ENCODE measurements at regions not wholly inside any gene's neighbourhood (a gene's known extent, or its start where the extent isn't known, plus 50 kb on each side); places are given as distances from the start of the nearest gene placed in this dataset.

DNA sequence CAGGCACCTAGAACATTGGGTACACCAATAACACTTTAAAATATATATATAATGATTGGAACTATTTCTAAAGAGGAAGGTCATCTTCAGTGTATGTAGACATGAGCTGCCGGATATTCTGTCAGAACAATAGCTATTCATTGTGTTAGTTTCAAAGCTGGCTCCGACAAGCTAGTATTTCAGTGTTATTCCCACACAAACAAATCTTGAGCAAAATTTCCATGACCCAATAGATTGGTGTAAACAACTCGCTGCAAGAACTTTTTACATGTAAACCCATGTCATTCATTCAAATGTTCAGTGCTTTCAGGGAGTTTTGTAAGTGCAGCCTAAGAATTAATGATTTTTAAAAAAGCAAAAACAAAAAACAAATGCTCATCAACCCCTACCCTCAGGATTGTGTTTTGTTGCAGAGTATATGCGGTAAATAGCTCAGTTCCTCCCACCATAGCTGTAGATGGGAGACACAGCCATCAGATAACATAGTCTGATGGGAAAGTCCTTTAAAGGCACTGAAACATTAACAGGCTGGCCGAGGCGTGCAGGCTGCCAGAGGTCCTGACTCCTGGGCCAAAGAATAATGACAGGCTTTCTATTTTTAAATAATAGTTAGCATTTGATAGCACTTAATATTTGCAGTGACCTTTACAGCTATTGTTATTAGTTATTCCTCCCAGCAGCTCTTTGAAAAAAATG lies 150.3 kb upstream of the ARHGAP5 start:
- in situ Hi-C loops (cut with HindIII; ENCODE audit: low sequenced_read_pairs): no loop called here
- H3K4me3 ChIP-seq (ENCODE audit: low read depth, low read length): no peak overlapping the region
- TF ChIP-seq, protein P1, sequence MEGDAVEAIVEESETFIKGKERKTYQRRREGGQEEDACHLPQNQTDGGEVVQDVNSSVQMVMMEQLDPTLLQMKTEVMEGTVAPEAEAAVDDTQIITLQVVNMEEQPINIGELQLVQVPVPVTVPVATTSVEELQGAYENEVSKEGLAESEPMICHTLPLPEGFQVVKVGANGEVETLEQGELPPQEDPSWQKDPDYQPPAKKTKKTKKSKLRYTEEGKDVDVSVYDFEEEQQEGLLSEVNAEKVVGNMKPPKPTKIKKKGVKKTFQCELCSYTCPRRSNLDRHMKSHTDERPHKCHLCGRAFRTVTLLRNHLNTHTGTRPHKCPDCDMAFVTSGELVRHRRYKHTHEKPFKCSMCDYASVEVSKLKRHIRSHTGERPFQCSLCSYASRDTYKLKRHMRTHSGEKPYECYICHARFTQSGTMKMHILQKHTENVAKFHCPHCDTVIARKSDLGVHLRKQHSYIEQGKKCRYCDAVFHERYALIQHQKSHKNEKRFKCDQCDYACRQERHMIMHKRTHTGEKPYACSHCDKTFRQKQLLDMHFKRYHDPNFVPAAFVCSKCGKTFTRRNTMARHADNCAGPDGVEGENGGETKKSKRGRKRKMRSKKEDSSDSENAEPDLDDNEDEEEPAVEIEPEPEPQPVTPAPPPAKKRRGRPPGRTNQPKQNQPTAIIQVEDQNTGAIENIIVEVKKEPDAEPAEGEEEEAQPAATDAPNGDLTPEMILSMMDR (IDR thresholded peaks at IDR 0.05; ENCODE audit: low read depth, low read length, missing control alignments): no peak
- DNase-seq (ENCODE audit: low read depth): no peak

- TF ChIP-seq, protein P1 (IDR thresholded peaks at IDR 0.05; ENCODE audit: low read depth, low read length, missing control alignments): no peak
- in situ Hi-C loops (cut with HindIII; ENCODE audit: low sequenced_read_pairs): no loop called here
- peak; percentile 72 for DNase-seq (ENCODE audit: low read depth)
- no peak overlapping the region for H3K4me3 ChIP-seq (ENCODE audit: low read depth, low read length)
Measured at GRCh38 chr14:31927348-31927832, 149.7 kb upstream of the ARHGAP5 start.

GRCh38 chr14:31930070-31930469 lies 147.0 kb upstream of the ARHGAP5 start:
- DNase-seq (ENCODE audit: low read depth): no peak
- H3K4me3 ChIP-seq (ENCODE audit: low read depth, low read length): no peak overlapping the region
- TF ChIP-seq, protein P1 (IDR thresholded peaks at IDR 0.05; ENCODE audit: low read depth, low read length, missing control alignments): no peak
- in situ Hi-C loops (cut with HindIII; ENCODE audit: low sequenced_read_pairs): no loop called here

DNA sequence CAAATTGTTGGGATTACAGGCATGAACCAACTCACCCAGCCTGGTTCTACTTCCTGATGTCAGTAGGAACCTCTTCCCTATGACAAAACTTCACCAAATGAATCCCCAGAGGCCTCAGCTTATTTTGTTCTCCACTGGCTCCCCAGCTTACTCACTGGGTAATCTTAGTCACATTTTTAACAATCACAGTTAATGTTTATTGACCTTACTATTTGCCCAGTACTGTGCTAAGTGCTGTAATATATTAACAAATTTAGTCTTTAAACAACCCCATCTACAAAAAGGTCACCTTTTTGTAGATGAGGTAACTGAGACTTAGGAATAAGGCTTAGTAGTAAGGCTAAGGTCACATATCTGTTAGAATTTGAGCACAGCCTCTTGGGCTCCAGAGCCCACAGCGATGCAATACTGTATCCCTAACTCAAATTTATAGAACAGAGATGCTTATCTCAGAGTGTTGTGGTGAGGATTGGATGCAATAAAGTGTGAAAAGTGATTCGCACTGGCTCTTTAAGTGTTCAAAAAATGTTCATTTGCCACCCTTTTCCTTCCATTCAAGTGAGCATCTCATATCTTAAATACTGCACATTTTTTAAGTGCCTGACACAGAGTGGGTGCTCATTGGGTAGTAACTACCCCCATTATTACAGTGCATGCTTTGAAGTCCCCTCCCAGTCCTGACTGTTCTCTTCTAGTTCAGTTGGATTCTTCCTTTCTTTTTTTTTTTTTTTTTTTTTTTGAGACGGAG lies 146.4 kb upstream of the ARHGAP5 start:
- in situ Hi-C loops (cut with HindIII; ENCODE audit: low sequenced_read_pairs): no loop called here
- TF ChIP-seq, protein P1 (IDR thresholded peaks at IDR 0.05; ENCODE audit: low read depth, low read length, missing control alignments): no peak
- no peak for DNase-seq (ENCODE audit: low read depth)

GRCh38 chr14:31932675-31933074 lies 144.4 kb upstream of the ARHGAP5 start:
- DNase-seq (ENCODE audit: low read depth): no peak
- no peak overlapping the region for H3K4me3 ChIP-seq (ENCODE audit: low read depth, low read length)
- TF ChIP-seq, protein P1 (IDR thresholded peaks at IDR 0.05; ENCODE audit: low read depth, low read length, missing control alignments): no peak
- in situ Hi-C loops (cut with HindIII; ENCODE audit: low sequenced_read_pairs): no loop called here

More for the DNA sequence above, 146.4 kb upstream of the ARHGAP5 start:
- no peak overlapping the region for H3K4me3 ChIP-seq (ENCODE audit: low read depth, low read length)

- DNase-seq (ENCODE audit: low read depth): no peak
- in situ Hi-C loops (cut with HindIII; ENCODE audit: low sequenced_read_pairs): no loop called here
- H3K4me3 ChIP-seq (ENCODE audit: low read depth, low read length): no peak overlapping the region
- TF ChIP-seq, protein P1 (IDR thresholded peaks at IDR 0.05; ENCODE audit: low read depth, low read length, missing control alignments): no peak
Measured at GRCh38 chr14:31933716-31934115, 143.4 kb upstream of the ARHGAP5 start.

Data from astrocyte of the cerebellum (primary cell).